ENCODE measurements at regions not wholly inside any gene's neighbourhood (a gene's known extent, or its start where the extent isn't known, plus 50 kb on each side); places are given as distances from the start of the nearest gene placed in this dataset.
"Not testable (repeated sequence)": the region's sequence is repeated elsewhere in the genome, so short reads cannot be mapped to it uniquely, and the experiment has no call there.

DNA sequence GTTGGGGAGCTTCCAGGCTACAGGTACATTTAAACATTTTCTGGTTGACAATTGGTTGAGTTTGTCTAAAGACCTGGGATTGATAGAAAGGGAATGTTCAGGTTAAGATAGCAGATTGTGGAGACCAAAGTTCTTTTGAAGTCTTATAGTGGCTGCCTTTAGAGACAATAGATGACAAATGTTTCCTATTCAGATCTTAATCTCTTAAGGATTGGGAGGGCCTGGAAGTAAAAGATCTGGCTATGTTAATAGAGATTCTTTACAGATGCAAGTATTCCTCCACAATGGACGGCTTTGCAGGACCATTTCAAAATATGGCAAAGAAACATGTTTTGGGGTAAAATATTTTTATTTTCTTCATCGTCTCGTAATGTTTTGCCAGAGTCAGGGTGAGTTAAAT is 128.7 kb upstream of the TSC22D1 start:
- TF ChIP-seq, protein P1, sequence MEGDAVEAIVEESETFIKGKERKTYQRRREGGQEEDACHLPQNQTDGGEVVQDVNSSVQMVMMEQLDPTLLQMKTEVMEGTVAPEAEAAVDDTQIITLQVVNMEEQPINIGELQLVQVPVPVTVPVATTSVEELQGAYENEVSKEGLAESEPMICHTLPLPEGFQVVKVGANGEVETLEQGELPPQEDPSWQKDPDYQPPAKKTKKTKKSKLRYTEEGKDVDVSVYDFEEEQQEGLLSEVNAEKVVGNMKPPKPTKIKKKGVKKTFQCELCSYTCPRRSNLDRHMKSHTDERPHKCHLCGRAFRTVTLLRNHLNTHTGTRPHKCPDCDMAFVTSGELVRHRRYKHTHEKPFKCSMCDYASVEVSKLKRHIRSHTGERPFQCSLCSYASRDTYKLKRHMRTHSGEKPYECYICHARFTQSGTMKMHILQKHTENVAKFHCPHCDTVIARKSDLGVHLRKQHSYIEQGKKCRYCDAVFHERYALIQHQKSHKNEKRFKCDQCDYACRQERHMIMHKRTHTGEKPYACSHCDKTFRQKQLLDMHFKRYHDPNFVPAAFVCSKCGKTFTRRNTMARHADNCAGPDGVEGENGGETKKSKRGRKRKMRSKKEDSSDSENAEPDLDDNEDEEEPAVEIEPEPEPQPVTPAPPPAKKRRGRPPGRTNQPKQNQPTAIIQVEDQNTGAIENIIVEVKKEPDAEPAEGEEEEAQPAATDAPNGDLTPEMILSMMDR (IDR thresholded peaks at IDR 0.05; ENCODE audit: low read depth, low read length, missing input control), result not testable (repeated sequence)
- TF ChIP-seq, protein P2, sequence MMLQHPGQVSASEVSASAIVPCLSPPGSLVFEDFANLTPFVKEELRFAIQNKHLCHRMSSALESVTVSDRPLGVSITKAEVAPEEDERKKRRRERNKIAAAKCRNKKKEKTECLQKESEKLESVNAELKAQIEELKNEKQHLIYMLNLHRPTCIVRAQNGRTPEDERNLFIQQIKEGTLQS (IDR thresholded peaks at IDR 0.05), result not testable (repeated sequence)
- TF ChIP-seq SP1 (IDR thresholded peaks at IDR 0.05); EGR1 (IDR thresholded peaks at IDR 0.05; ENCODE audit: low read depth in 2 of 2); TAF1 (conservative IDR thresholded peaks at IDR 0.05): not testable (repeated sequence)
- TF ChIP-seq, protein P3, sequence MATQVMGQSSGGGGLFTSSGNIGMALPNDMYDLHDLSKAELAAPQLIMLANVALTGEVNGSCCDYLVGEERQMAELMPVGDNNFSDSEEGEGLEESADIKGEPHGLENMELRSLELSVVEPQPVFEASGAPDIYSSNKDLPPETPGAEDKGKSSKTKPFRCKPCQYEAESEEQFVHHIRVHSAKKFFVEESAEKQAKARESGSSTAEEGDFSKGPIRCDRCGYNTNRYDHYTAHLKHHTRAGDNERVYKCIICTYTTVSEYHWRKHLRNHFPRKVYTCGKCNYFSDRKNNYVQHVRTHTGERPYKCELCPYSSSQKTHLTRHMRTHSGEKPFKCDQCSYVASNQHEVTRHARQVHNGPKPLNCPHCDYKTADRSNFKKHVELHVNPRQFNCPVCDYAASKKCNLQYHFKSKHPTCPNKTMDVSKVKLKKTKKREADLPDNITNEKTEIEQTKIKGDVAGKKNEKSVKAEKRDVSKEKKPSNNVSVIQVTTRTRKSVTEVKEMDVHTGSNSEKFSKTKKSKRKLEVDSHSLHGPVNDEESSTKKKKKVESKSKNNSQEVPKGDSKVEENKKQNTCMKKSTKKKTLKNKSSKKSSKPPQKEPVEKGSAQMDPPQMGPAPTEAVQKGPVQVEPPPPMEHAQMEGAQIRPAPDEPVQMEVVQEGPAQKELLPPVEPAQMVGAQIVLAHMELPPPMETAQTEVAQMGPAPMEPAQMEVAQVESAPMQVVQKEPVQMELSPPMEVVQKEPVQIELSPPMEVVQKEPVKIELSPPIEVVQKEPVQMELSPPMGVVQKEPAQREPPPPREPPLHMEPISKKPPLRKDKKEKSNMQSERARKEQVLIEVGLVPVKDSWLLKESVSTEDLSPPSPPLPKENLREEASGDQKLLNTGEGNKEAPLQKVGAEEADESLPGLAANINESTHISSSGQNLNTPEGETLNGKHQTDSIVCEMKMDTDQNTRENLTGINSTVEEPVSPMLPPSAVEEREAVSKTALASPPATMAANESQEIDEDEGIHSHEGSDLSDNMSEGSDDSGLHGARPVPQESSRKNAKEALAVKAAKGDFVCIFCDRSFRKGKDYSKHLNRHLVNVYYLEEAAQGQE (IDR thresholded peaks at IDR 0.05), result not testable (repeated sequence)
- TF ChIP-seq, protein P4, sequence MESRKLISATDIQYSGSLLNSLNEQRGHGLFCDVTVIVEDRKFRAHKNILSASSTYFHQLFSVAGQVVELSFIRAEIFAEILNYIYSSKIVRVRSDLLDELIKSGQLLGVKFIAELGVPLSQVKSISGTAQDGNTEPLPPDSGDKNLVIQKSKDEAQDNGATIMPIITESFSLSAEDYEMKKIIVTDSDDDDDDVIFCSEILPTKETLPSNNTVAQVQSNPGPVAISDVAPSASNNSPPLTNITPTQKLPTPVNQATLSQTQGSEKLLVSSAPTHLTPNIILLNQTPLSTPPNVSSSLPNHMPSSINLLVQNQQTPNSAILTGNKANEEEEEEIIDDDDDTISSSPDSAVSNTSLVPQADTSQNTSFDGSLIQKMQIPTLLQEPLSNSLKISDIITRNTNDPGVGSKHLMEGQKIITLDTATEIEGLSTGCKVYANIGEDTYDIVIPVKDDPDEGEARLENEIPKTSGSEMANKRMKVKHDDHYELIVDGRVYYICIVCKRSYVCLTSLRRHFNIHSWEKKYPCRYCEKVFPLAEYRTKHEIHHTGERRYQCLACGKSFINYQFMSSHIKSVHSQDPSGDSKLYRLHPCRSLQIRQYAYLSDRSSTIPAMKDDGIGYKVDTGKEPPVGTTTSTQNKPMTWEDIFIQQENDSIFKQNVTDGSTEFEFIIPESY (IDR thresholded peaks at IDR 0.05), result not testable (repeated sequence)

Data from liver (tissue), 3 donors.